CD4-positive, alpha-beta memory T cell (primary cell): ENCODE measurements at regions not wholly inside any gene's neighbourhood (a gene's known extent, or its start where the extent isn't known, plus 50 kb on each side); places are given as distances from the start of the nearest gene placed in this dataset.

Experiments
- CTCF ChIA-PET: fragments of 350-600 bp; sonication (Branson Sonifier 250); formaldehyde crosslinking; loops from one replicate; lab custom pipeline; 2021; ENCODE audit warnings: inconsistent platforms; ENCODE audit not compliant: partially characterized antibody; lab: Charles Lee
- POLR2A ChIA-PET: fragments of 350-600 bp; sonication (Branson Sonifier 250); formaldehyde crosslinking; loops from one replicate; lab custom pipeline; 2021; ENCODE audit not compliant: partially characterized antibody; lab: Charles Lee
- DNase-seq, 5 donors: peaks; one replicate each; pipeline versions ENCODE4 v3.0.0 to v3.0.0-alpha.2; 2020 to 2022; ENCODE audit warnings: mixed read lengths in 1 of 5
- H3K27ac ChIP-seq: one replicate; pipeline ENCODE4 v1.7.0; 2013; ENCODE audit warnings: low read depth, low read length
- H3K27me3 ChIP-seq: 2 replicates; pipeline ENCODE4 v1.7.0; 2013; ENCODE audit warnings: mild to moderate bottlenecking, low read length, moderate library complexity; ENCODE audit not compliant: insufficient read depth
- H3K36me3 ChIP-seq: 2 replicates; pipeline ENCODE4 v1.7.0; 2013; ENCODE audit warnings: mild to moderate bottlenecking, low read length, moderate library complexity; ENCODE audit not compliant: insufficient read depth
- H3K4me1 ChIP-seq: 2 replicates; pipeline ENCODE4 v1.7.0; 2013; ENCODE audit warnings: mild to moderate bottlenecking, low read length, moderate library complexity; ENCODE audit not compliant: insufficient read depth
- H3K4me3 ChIP-seq, 2 donors: one replicate each; pipeline ENCODE4 v1.7.0; 2013; ENCODE audit warnings: low read length in 2 of 2, mild to moderate bottlenecking in 1 of 2
- H3K9me3 ChIP-seq, 2 donors: one replicate each; pipeline ENCODE4 v1.7.0; 2013; ENCODE audit warnings: low read length in 2 of 2, control low read depth in 1 of 2; ENCODE audit not compliant: control insufficient read depth in 1 of 2
- H3K27ac Mint-ChIP-seq, 7 donors: one replicate each; pipeline ENCODE4 v1.8.0; 2020 to 2021; ENCODE audit warnings: mixed read lengths in 7 of 7, mild to moderate bottlenecking in 6 of 7, inconsistent platforms in 3 of 7, moderate library complexity in 3 of 7
- H3K27me3 Mint-ChIP-seq, 2 donors: one replicate each; pipeline ENCODE4 v1.8.0; 2020 to 2021; ENCODE audit warnings: mixed read lengths in 2 of 2
- H3K36me3 Mint-ChIP-seq, 2 donors: one replicate each; pipeline ENCODE4 v1.8.0; 2020 to 2021; ENCODE audit warnings: mixed read lengths in 2 of 2, inconsistent platforms in 1 of 2, mild to moderate bottlenecking in 1 of 2
- H3K4me1 Mint-ChIP-seq, 4 donors: one replicate each; pipeline ENCODE4 v1.8.0; 2020 to 2021; ENCODE audit warnings: mixed read lengths in 4 of 4, mild to moderate bottlenecking in 1 of 4
- H3K4me3 Mint-ChIP-seq, 8 donors: one replicate each; pipeline ENCODE4 v1.8.0; 2020 to 2021; ENCODE audit warnings: mixed read lengths in 8 of 8, mild to moderate bottlenecking in 7 of 8, moderate library complexity in 6 of 8, inconsistent platforms in 3 of 8
- H3K9me3 Mint-ChIP-seq, 8 donors: one replicate each; pipeline ENCODE4 v1.8.0; 2020 to 2021; ENCODE audit warnings: mixed read lengths in 8 of 8, mild to moderate bottlenecking in 5 of 8, inconsistent platforms in 3 of 8, moderate library complexity in 1 of 8
- intact Hi-C: fragments of 100-400 bp; cut with micrococcal nuclease; formaldehyde crosslinking; loops from one replicate; pipeline ENCODE4 v1.15.1; 2023

DNA sequence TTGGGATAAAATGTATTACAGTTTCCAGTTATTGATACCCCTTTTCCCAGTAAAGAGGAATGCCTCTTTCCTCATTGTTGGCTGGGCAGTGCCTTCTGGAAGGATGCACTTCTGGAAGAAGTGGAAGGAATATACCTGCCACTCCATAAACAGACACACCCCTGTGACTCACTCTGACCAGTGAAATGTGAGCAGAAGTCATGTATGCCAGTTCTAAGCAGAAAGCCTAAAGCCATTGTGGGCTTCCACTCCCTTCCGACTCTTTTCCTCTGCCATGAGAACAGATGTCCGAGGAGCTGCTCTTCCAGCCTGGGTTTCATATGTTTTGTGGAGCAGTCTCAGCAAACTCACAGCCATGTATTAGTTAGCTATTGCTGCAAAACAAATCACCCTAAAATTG lies 166.1 kb upstream of the SERP2 start:
- H3K4me3 Mint-ChIP-seq: no peak overlapping the region
- intact Hi-C loops: no loop called here
- no peaks in the 10 kb centered on the region for H3K27me3 ChIP-seq
- H3K36me3 Mint-ChIP-seq: peaks cover 0 to 4% of the 10 kb centered on the region in 2 donors
- ChIA-PET CTCF (no interaction called here), POLR2A (interaction anchor here (0.5 kb wide), 1 partner anchor 235 kb away, joined by 3 read pairs; no protein-coding TSS in a partner anchor)
- no peaks in the 10 kb centered on the region for H3K9me3 ChIP-seq
- no peak overlapping the region for H3K27ac Mint-ChIP-seq
- H3K4me3 ChIP-seq: no peak overlapping the region
- no peaks in the 10 kb centered on the region for H3K4me1 ChIP-seq
- H3K9me3 Mint-ChIP-seq: peaks cover 3 to 4% (median 3%) of the 10 kb centered on the region in 8 donors
- H3K36me3 ChIP-seq: no peaks in the 10 kb centered on the region
- no peak for DNase-seq
- no peaks in the 10 kb centered on the region for H3K4me1 Mint-ChIP-seq
- H3K27ac ChIP-seq: no peak overlapping the region
- H3K27me3 Mint-ChIP-seq: peaks cover 7 to 14% of the 10 kb centered on the region in 2 donors

DNA sequence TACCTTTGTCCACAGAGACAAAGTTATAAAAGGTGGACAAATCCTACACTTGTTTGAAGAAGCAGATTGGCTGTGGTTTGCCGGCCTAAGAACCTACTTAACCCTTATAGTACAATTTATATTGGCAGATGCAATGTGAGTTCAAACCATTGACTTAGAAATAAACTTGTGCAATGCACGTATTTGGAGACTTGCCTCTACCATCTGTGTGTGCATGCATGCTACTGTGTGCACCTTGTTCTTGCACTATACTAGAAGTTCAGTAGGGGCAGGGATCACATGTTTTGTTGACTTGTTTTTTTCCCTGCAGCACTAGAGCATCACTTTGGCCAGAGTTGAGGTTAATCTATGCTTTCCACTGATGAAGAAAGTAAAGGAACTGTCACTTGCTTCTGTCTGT lies 163.1 kb upstream of the SERP2 start:
- peaks cover 0 to 3% of the 10 kb centered on the region in 2 donors for H3K36me3 Mint-ChIP-seq
- H3K9me3 ChIP-seq: no peaks in the 10 kb centered on the region
- intact Hi-C loops: no loop called here
- no peaks in the 10 kb centered on the region for H3K4me1 Mint-ChIP-seq
- no peak overlapping the region for H3K27ac ChIP-seq
- H3K27me3 ChIP-seq: no peaks in the 10 kb centered on the region
- H3K27ac Mint-ChIP-seq: no peak overlapping the region
- ChIA-PET CTCF (no interaction called here), POLR2A (no interaction called here)
- no peaks in the 10 kb centered on the region for H3K4me1 ChIP-seq
- H3K27me3 Mint-ChIP-seq: peaks cover 7 to 20% of the 10 kb centered on the region in 2 donors
- no peaks in the 10 kb centered on the region for H3K36me3 ChIP-seq
- DNase-seq: no peak
- H3K9me3 Mint-ChIP-seq: peaks cover 2 to 4% (median 3%) of the 10 kb centered on the region in 8 donors
- no peak overlapping the region for H3K4me3 ChIP-seq
- no peak overlapping the region for H3K4me3 Mint-ChIP-seq

DNA sequence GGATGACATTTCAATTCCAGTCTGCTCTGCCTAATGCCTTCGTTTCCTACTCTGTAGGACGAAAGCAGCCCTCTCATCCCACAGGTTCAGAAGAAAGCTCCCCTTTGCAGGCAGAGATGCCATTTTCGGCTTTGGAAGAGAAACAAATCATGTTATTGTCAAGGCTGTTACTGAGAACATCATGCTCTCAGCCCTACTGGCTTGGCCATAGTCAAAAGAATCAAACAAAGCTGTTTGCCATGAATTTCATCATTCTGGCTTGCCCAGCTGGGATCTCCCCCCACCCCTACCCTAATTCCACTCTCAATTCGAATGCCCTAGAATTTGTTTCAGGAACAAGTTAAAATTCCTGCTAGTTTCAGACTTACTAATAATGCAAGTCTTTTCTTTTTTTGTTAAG lies 162.3 kb upstream of the SERP2 start:
- Mint-ChIP-seq H3K4me3 (no peak overlapping the region), H3K4me1 (no peaks in the 10 kb centered on the region), H3K27ac (no peak overlapping the region), H3K27me3 (peaks cover 3 to 20% of the 10 kb centered on the region in 2 donors), H3K9me3 (peaks cover 0 to 2% (median 0%) of the 10 kb centered on the region in 8 donors), H3K36me3 (no peaks in the 10 kb centered on the region)
- no peaks in the 10 kb centered on the region for H3K36me3 ChIP-seq
- no peaks in the 10 kb centered on the region for H3K27me3 ChIP-seq
- intact Hi-C loops: no loop called here
- no peaks in the 10 kb centered on the region for H3K4me1 ChIP-seq
- no peaks in the 10 kb centered on the region for H3K9me3 ChIP-seq
- CTCF ChIA-PET: no interaction called here
- no peak overlapping the region for H3K27ac ChIP-seq
- POLR2A ChIA-PET: no interaction called here
- DNase-seq: no peak
- no peak overlapping the region for H3K4me3 ChIP-seq

DNA sequence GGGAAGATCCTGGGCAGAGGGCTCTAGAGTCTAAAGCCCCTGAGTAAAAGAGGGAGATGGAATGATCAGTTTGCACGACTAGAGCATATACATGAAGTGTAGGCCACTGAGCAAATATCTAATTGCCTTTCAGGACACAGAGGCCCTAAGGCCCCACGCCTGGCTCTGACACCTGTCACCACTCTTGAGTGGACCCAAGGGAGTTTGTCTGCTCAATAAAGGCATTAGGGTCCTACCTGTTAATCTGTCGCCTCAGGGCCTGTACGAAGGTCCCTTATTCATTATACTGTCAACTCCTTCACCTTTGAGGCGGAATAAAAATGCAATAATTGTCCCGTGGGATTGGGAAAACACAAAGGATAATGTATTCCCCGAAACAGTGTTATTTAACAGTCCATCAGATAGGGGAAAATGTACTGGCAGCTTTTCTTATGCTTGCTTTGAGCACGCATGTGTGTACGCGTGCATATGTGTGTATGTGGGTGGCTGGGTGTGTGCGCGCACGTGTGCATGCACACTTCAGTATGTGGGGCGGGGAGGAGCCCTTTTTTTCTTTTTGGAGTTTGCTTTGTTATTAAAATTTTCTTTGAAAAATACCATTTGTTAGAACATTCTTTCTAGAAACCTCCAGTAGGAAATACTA lies 161.8 kb upstream of the SERP2 start:
- CTCF ChIA-PET: no interaction called here
- POLR2A ChIA-PET: no interaction called here
- Mint-ChIP-seq H3K27ac (no peak overlapping the region), H3K4me3 (no peak overlapping the region), H3K36me3 (no peaks in the 10 kb centered on the region), H3K27me3 (peaks cover 3 to 20% of the 10 kb centered on the region in 2 donors), H3K4me1 (no peaks in the 10 kb centered on the region), H3K9me3 (peaks cover 0 to 2% (median 0%) of the 10 kb centered on the region in 8 donors)
- intact Hi-C loops: no loop called here
- Histone ChIP-seq H3K36me3 (no peaks in the 10 kb centered on the region), H3K4me1 (no peaks in the 10 kb centered on the region), H3K9me3 (no peaks in the 10 kb centered on the region), H3K4me3 (no peak overlapping the region), H3K27ac (no peak overlapping the region), H3K27me3 (no peaks in the 10 kb centered on the region)
- no peak for DNase-seq

DNA sequence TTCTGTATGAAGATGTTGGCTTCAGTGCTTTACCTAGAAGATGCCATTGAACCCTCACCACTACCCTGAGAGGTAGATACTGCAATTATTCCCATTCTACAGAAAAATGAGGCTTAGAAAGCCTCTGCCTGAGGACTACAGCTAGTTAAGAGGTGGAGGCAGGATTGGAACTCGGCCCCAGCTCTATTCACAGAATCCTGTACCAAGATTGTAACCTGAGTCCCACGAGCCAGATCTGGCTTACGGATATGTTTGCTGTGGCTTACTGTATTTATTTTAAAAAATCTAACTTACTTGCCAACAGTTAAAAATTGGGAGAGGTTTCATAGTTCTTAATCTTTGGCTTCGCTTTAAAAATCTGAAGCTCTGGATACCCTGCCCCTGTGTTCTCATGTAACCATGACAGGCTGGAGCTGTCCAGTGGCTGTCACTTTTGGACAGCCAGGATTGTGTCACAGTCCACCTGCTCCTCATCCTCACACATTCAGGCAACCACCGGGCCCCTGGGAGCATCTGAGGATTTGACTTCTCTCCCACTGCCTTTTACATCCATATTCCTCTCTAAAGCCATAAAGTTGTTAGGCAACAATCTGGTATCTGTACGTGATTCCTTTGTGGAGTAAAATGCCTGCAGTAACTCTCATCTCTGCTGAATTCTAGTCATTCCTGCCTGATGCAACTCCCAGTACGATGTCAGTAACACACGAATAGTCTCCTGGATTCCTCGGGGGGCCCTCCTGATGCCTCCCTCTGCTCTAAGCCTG lies 160.8 kb upstream of the SERP2 start:
- POLR2A ChIA-PET: no interaction called here
- Mint-ChIP-seq H3K4me1 (no peaks in the 10 kb centered on the region), H3K27ac (no peak overlapping the region), H3K4me3 (no peak overlapping the region), H3K9me3 (peaks cover 0 to 2% (median 0%) of the 10 kb centered on the region in 8 donors), H3K36me3 (no peaks in the 10 kb centered on the region), H3K27me3 (peaks cover 3 to 14% of the 10 kb centered on the region in 2 donors)
- no peaks in the 10 kb centered on the region for H3K9me3 ChIP-seq
- CTCF ChIA-PET: no interaction called here
- H3K36me3 ChIP-seq: no peaks in the 10 kb centered on the region
- H3K4me1 ChIP-seq: no peaks in the 10 kb centered on the region
- DNase-seq: no peak
- H3K27me3 ChIP-seq: no peaks in the 10 kb centered on the region
- no peak overlapping the region for H3K4me3 ChIP-seq
- H3K27ac ChIP-seq: no peak overlapping the region
- intact Hi-C loops: no loop called here

DNA sequence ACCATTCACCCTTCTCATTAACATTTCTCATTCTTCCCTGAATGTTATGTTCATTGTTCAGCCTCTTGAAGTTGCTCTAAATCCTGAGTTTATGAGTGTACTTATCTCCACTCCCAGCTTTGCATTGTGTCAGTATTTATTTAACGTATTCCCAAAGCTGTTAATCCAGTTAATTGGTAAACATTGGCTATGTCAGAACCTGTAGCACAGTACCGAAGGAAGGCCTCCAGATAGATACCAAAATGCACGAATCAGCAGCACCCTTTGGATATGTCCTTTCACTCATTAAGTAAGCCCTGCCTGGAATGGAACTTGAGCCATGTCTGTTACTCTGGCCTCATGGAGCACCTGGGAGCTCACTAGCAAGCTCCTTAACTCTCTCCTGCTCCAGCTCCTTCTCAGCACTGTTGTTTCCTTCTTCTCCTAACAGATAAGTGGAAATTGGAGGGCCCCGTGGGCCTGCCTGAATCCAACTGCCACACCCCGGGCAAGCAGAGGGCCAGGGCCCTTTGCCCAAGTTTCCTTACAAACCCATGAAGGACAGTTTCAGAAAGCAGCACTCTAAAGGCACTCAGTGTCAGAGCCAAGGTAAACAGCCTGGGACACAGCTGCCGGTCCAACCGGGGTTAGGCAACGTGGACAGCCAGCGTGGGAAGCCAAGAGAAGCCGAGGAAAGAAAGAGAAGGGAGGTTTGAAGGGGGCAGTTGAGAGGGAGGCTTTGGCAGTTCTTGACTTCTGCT lies 155.0 kb upstream of the SERP2 start:
- Histone ChIP-seq H3K27ac (no peak overlapping the region), H3K4me3 (no peak overlapping the region), H3K27me3 (no peaks in the 10 kb centered on the region), H3K9me3 (no peaks in the 10 kb centered on the region), H3K36me3 (no peaks in the 10 kb centered on the region), H3K4me1 (no peaks in the 10 kb centered on the region)
- ChIA-PET CTCF (interaction anchor here (1.3 kb wide), 1 partner anchor 28 kb away, joined by 5 read pairs; no protein-coding TSS in a partner anchor), POLR2A (no interaction called here)
- DNase-seq: no peak
- H3K4me1 Mint-ChIP-seq: no peaks in the 10 kb centered on the region
- peaks cover 0 to 2% (median 0%) of the 10 kb centered on the region in 8 donors for H3K9me3 Mint-ChIP-seq
- H3K27me3 Mint-ChIP-seq: peaks cover 0 to 1% of the 10 kb centered on the region in 2 donors
- intact Hi-C loops: no loop called here
- no peak overlapping the region for H3K4me3 Mint-ChIP-seq
- H3K36me3 Mint-ChIP-seq: no peaks in the 10 kb centered on the region
- no peak overlapping the region for H3K27ac Mint-ChIP-seq
